HFF-Myc (cell line): ENCODE measurements at regions not wholly inside any gene's neighbourhood (a gene's known extent, or its start where the extent isn't known, plus 50 kb on each side); places are given as distances from the start of the nearest gene placed in this dataset.

Experiments used
- DNase-seq: peaks from one replicate; pipeline ENCODE4 v3.0.0-alpha.2; 2011; ENCODE audit warnings: low read depth; ENCODE audit errors: extremely low read depth
- H3K4me3 ChIP-seq: replicated peaks from 2 replicates; pipeline ENCODE4 v1.5.1; 2011; ENCODE audit warnings: low read depth, mild to moderate bottlenecking, control low read depth, low read length
- TF ChIP-seq, protein P1 (sequence below): IDR thresholded peaks from 2 replicates; pipeline ENCODE4 v1.5.1; 2012; ENCODE audit warnings: mild to moderate bottlenecking, low read depth, low read length, control low read depth; ENCODE audit errors: missing control alignments

DNA sequence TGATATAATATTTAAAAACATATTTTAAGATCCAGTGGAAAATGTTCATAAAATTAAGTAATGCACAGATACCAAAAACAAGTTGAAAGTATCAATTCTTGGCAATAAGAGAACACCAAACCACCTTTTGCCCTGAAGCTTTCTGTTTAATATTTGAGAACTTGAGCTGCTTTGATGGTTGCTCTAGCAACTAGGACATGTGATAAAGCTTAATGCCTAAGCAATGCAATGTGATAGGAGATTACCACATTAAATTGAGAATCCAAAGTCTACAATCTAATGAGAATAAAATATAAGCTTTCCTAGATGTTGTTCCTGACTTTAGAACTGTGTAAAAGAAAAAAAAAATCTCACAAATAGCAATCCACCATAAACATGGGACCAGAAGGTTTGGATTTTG is 1367.5 kb upstream of the PCDH9 start:
- no peak for DNase-seq
- TF ChIP-seq, protein P1, sequence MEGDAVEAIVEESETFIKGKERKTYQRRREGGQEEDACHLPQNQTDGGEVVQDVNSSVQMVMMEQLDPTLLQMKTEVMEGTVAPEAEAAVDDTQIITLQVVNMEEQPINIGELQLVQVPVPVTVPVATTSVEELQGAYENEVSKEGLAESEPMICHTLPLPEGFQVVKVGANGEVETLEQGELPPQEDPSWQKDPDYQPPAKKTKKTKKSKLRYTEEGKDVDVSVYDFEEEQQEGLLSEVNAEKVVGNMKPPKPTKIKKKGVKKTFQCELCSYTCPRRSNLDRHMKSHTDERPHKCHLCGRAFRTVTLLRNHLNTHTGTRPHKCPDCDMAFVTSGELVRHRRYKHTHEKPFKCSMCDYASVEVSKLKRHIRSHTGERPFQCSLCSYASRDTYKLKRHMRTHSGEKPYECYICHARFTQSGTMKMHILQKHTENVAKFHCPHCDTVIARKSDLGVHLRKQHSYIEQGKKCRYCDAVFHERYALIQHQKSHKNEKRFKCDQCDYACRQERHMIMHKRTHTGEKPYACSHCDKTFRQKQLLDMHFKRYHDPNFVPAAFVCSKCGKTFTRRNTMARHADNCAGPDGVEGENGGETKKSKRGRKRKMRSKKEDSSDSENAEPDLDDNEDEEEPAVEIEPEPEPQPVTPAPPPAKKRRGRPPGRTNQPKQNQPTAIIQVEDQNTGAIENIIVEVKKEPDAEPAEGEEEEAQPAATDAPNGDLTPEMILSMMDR: no peak

DNA sequence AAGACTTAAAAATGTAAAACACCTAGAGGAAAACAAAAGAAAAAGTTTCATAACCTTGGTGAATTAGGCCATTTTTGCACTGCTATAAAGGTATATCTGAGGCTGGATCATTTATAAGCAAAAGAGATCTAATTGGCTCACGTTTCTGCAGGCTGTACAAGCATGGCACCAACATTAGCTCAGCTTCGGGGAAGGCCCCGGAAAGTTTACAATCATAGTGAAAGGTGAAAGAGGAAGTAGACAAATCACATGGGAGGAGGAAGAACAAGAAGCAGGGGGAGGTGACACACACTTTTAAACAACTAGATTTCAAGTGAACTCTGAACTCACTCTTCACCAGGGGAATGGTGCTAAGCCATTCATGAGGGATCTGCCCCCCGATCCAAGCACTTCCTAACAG is 1358.5 kb upstream of the PCDH9 start:
- no peak for DNase-seq
- H3K4me3 ChIP-seq: no peak overlapping the region
- TF ChIP-seq, protein P1: no peak

More for the DNA sequence above, 1367.5 kb upstream of the PCDH9 start:
- no peak overlapping the region for H3K4me3 ChIP-seq

DNA sequence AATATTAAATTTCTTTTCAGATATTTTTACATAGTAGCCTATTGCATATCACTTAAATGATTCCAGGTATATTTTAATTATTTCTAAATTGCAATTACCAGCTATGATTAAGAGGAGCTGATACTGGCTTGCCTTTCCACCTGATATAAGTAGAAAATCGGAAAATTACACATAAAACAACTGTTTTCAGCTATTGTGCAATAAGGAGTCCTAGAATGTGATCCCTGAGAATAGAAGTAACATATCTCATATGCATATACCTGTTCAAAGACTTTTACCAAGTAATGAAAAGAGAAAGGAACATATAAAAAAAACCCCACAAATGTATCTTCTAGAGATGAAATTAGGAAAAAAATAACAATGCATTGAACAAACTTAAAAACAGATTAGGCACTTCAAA is 1354.6 kb upstream of the PCDH9 start:
- TF ChIP-seq, protein P1: no peak
- no peak for DNase-seq
- H3K4me3 ChIP-seq: no peak overlapping the region

DNA sequence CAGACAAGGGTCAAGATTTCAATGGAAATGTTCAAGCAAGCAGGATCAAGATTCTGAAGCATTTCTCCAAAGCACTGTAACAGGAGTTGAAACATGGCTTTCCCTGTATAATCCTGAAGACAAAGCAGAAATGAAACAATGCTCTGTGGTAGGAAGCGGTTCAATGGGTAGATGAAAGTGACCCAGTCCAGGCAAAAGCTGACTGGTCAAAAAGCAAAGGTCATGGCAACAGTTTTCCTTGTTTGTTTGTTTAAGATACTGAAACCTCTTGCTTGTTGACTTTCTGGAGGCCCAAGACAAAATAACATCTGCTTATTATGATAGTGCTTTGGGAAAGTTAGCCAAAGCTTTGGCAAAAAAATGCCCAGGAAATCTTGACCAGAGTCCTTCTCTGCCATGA is 1343.9 kb upstream of the PCDH9 start:
- H3K4me3 ChIP-seq: no peak overlapping the region
- DNase-seq: no peak
- TF ChIP-seq, protein P1: no peak

GRCh38 chr13:68551701-68552522 is 1321.8 kb upstream of the PCDH9 start:
- TF ChIP-seq, protein P1: no peak
- H3K4me3 ChIP-seq: no peak overlapping the region
- DNase-seq: no peak

- TF ChIP-seq, protein P1: no peak
- no peak overlapping the region for H3K4me3 ChIP-seq
- no peak for DNase-seq
Measured at GRCh38 chr13:68550330-68550729, 1320.2 kb upstream of the PCDH9 start.
